Body of pancreas (tissue), 4 donors: ENCODE measurements at regions not wholly inside any gene's neighbourhood (a gene's known extent, or its start where the extent isn't known, plus 50 kb on each side); places are given as distances from the start of the nearest gene placed in this dataset.

ENCODE experiments used
- CTCF ChIP-seq, 7 experiments: fragments of 450-650 bp in 4 of 7; fragments of 200-600 bp in 3 of 7; sonication (generic) in 3 of 7; IDR thresholded peaks; one replicate each; pipeline ENCODE4 v1.5.1; 2016 to 2019; ENCODE audit warnings: antibody characterized with exemption in 7 of 7
- POLR2A ChIP-seq, 3 donors: fragments of 450-650 bp; IDR thresholded peaks; one replicate each; pipeline ENCODE4 v1.6.1; 2016; ENCODE audit warnings: antibody characterized with exemption in 3 of 3, mild to moderate bottlenecking in 2 of 3

- TF ChIP-seq CTCF (IDR thresholded peaks at IDR 0.05), result no peak
- TF ChIP-seq POLR2A (IDR thresholded peaks at IDR 0.05), result no peak
These were observed 303.0 kb downstream of the ICOS start for GRCh38 chr2:204239411-204240165.
